Immature natural killer cell (primary cell): ENCODE measurements at regions not wholly inside any gene's neighbourhood (a gene's known extent, or its start where the extent isn't known, plus 50 kb on each side); places are given as distances from the start of the nearest gene placed in this dataset.

Source experiments
- DNase-seq, 3 donors: peaks; one replicate each; pipeline ENCODE4 v3.0.0; 2022; ENCODE audit warnings: mixed read lengths in 1 of 3
- H3K27ac Mint-ChIP-seq, 6 donors: one replicate each; pipeline ENCODE4 v1.8.0; 2020; ENCODE audit warnings: mixed read lengths in 6 of 6, mild to moderate bottlenecking in 5 of 6, inconsistent platforms in 4 of 6, moderate library complexity in 3 of 6
- H3K27me3 Mint-ChIP-seq, 3 donors: one replicate each; pipeline ENCODE4 v1.8.0; 2020 to 2021; ENCODE audit warnings: low read depth in 3 of 3, mild to moderate bottlenecking in 3 of 3, mixed read lengths in 3 of 3, moderate library complexity in 3 of 3, inconsistent platforms in 1 of 3
- H3K36me3 Mint-ChIP-seq, 3 donors: one replicate each; pipeline ENCODE4 v1.8.0; 2020; ENCODE audit warnings: mixed read lengths in 3 of 3, inconsistent platforms in 2 of 3, mild to moderate bottlenecking in 2 of 3
- H3K4me1 Mint-ChIP-seq, 2 donors: one replicate each; pipeline ENCODE4 v1.8.0; 2020; ENCODE audit warnings: inconsistent platforms in 2 of 2, mild to moderate bottlenecking in 2 of 2, mixed read lengths in 2 of 2, moderate library complexity in 1 of 2
- H3K4me3 Mint-ChIP-seq, 5 donors: one replicate each; pipeline ENCODE4 v1.8.0; 2020; ENCODE audit warnings: mild to moderate bottlenecking in 5 of 5, mixed read lengths in 5 of 5, inconsistent platforms in 3 of 5, moderate library complexity in 3 of 5
- H3K9me3 Mint-ChIP-seq, 6 donors: one replicate each; pipeline ENCODE4 v1.8.0; 2020; ENCODE audit warnings: mild to moderate bottlenecking in 6 of 6, mixed read lengths in 6 of 6, inconsistent platforms in 4 of 6, moderate library complexity in 3 of 6

DNA sequence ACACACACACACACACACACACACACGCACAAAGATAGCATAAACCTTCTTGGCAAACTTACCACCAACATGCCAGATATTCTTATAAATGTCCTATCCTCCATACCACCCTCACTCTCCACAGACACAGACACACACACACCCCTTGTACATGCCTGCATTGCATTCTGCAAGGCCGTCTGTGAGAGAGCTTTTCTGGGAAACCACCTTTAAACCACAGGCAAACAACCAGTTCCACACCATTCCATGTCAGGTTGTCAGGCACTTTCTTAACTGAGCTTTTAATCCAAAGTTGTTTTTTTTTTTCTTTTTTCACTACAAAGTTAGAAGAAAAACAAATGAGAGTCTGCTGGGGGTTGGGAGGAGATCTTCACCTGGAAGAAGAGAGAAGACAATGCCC lies 221.1 kb downstream of the C1D start:
- no peak for DNase-seq
- Mint-ChIP-seq H3K4me1 (peaks cover 0 to 8% of the 10 kb centered on the region in 2 donors), H3K27ac (no peak overlapping the region), H3K4me3 (no peak overlapping the region), H3K36me3 (no peaks in the 10 kb centered on the region), H3K9me3 (no peaks in the 10 kb centered on the region), H3K27me3 (peaks cover 0 to 12% (median 3%) of the 10 kb centered on the region in 3 donors)

DNA sequence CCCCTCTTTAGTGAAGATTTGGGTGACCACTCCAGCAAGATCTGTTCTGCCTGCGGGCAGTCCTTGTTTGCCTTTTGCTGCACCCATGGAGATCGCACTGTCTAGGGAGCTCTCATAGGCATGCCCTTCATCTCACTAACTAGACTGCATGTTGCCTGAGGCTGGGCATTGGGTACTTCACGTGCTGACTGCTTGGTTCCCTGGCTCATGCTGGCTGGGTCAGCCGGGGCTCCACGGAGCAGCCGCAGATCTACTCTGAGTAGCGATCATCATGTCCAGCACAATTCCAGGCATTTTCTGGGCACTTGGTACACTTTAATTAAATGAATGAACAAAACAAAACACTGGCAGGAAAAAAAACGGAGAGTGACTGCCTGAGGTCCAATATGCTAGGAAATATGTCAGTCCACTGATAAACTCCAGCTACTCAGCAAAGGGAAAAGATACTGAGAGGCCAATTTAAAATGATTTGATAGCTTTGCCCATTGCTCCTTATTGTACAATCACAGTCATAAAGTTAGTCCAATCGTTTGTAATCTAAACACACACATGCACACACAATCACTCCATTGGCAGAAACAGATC lies 220.3 kb downstream of the C1D start:
- Mint-ChIP-seq H3K9me3 (no peaks in the 10 kb centered on the region), H3K27ac (no peak overlapping the region), H3K4me3 (no peak overlapping the region), H3K27me3 (peaks cover 0 to 12% (median 3%) of the 10 kb centered on the region in 3 donors), H3K4me1 (peaks cover 0 to 8% of the 10 kb centered on the region in 2 donors), H3K36me3 (no peaks in the 10 kb centered on the region)
- no peak for DNase-seq

DNA sequence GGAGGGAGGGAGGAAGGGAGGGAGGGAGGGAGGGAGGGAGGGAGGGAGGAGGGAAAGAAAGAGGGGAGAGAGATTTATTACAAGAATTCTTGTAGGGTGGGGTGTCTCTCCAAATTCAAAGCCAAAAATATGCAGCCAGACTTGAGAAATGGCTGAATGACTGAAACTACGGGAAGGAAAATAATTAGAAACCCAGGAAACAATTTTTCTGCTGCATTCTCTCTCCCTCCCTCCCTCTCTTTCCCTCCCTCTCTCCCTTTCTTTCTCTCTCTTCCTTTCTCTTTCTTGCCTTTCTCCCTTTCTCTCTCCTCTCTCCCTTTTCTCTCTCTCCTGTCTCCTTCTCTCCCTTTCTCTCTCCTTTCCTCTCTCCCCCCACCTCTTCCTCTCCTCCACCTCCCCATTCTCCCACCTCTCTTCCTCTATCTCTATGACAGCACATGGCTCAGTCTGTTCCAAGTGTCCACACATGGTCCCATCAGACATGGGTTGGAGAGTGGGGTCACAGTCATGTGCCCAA lies 218.7 kb downstream of the C1D start:
- DNase-seq, result no peak
- Mint-ChIP-seq H3K4me3 (no peak overlapping the region), H3K4me1 (peaks cover 0 to 8% of the 10 kb centered on the region in 2 donors), H3K36me3 (no peaks in the 10 kb centered on the region), H3K27me3 (peaks cover 0 to 12% (median 3%) of the 10 kb centered on the region in 3 donors), H3K27ac (no peak overlapping the region), H3K9me3 (no peaks in the 10 kb centered on the region)

DNA sequence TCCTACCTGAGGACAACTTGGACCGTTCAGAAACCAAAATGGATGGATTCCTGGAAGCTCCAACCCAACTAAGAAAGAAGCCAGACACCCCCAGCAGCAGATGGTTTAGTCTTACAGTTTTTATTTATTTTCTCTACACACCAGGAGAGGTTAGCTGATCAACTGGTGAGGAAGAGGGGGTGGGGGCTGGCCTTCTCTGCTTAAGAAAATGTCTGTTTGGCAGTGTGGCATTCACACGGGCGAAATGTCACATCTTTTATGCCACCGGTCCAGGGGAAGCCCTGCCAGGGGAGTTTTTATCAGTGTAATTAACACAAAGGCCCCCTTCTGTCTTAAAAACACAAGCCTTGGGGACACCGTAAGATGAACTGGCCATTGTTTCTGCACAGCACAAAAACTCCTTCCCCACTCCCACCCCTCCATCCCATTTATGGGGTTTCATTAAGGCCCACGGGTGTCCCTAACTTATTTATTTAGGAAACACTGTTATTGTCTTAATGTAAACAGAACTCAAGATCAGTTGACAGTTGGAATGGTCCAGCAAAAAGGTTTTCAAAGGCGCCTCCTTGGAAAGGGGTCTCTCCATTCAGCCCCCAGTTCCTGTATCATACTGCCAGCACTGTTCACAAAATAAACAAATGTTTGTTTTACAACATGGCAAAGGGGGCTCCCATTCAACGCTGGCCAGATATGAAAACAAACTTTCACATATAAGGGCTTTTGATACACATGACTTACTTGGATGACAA lies 217.0 kb downstream of the C1D start:
- DNase-seq, result no peak
- Mint-ChIP-seq H3K4me3 (no peak overlapping the region), H3K27ac (no peak overlapping the region), H3K27me3 (peaks cover 0 to 12% (median 3%) of the 10 kb centered on the region in 3 donors), H3K36me3 (no peaks in the 10 kb centered on the region), H3K4me1 (no peaks in the 10 kb centered on the region), H3K9me3 (no peaks in the 10 kb centered on the region)

DNA sequence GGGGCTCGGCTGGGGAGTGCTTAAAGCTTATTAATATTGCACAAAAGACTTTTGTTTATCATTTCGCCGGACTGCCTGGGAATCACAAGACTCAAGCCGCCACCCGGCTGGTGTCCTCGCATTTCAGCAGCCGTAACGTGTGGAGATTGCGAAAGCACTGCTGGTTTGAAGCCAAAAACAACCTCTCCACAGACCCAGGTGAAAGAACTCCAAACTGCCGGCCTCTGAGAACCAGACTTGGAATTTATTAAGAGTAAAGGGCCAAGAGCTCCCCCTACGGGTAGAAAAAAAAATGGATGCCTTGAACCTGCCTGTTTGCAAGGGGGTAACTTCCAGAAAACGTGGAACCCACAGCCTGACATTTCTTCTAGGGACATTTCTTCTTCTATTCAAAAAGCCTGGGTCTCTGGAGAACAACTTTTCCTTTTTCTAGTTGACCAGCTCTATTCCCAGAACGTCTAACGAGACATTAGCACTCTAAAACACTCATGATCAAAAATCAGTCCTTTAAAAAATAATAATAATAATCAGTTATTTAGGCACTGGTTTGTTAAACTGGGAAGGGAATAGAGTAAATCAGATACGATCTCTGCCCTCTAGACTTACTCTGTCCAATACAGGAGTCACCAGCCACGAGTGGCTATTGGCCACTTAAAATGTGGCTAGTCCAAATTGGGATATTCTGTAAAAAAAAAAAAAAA lies 216.3 kb downstream of the C1D start:
- Mint-ChIP-seq H3K4me3 (peak overlapping the region in 1 of 5 donors; percentile 48), H3K36me3 (no peaks in the 10 kb centered on the region), H3K27ac (no peak overlapping the region), H3K27me3 (peaks cover 2 to 13% (median 7%) of the 10 kb centered on the region in 3 donors), H3K9me3 (no peaks in the 10 kb centered on the region), H3K4me1 (no peaks in the 10 kb centered on the region)
- peak; percentile 28 to 39 (median 31) for DNase-seq

DNA sequence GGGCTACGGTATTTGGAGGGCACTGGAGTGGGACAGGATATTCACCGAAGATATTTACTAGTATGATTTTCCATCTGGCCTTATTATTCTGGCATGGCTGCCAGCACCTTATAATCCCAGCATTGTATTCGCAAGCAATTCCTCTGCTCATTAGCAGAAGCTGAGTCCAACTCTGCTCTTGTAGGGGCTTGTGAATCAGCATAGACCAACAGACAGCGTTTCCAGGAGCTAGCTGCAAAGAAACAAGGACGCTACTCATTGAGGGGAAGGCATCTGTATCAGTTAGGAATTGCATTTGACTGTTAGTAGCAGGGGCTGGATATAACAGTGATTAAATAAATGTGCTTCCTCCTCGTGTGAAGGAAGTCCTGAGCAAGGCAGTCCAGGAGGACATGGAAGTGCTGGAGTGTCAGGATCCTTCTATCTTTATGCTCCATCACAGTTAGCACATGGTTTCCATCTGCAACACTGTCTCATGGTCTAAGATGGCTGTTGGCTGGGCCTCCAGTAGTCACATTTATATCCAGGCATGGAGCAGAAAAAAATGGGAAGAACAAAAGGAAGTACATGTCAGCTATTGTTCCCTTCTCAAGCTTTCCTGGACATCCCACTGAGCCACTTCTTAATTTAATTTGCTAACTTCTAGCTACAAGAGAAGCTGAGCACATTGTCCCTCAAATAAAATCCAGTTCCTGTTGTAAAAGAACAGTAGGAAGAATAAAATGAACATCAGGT lies 214.1 kb downstream of the C1D start:
- Mint-ChIP-seq H3K27me3 (peaks cover 2 to 15% (median 5%) of the 10 kb centered on the region in 3 donors), H3K4me3 (no peak overlapping the region), H3K27ac (no peak overlapping the region)

DNA sequence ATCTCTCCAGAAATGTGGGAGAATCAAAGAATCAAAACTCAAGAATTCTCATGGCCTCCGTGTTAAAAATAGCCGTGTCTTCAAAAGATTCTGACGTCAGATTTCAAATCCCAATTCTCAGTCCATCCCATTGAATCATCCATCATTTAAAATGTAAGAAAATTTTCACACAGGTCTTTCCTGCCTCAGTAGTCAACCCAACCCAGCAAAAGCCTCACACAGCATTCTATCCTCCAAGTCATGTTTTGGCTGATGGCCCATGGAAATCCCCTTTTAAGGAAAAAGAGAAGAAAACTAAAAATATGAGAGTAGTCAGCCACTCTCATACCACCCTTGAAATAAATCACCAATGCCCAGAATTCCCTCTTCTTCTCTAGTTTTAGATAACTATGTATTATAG lies 211.8 kb downstream of the C1D start:
- no peak overlapping the region for H3K4me3 Mint-ChIP-seq
- H3K27me3 Mint-ChIP-seq, result peaks cover 2 to 8% (median 4%) of the 10 kb centered on the region in 3 donors
- no peak overlapping the region for H3K27ac Mint-ChIP-seq
- H3K9me3 Mint-ChIP-seq, result no peaks in the 10 kb centered on the region
- H3K4me1 Mint-ChIP-seq, result no peaks in the 10 kb centered on the region
- DNase-seq, result no peak
- no peaks in the 10 kb centered on the region for H3K36me3 Mint-ChIP-seq

More for the DNA sequence above, 214.1 kb downstream of the C1D start:
- Mint-ChIP-seq H3K4me1 (no peaks in the 10 kb centered on the region), H3K36me3 (no peaks in the 10 kb centered on the region), H3K9me3 (no peaks in the 10 kb centered on the region)
- no peak for DNase-seq

DNA sequence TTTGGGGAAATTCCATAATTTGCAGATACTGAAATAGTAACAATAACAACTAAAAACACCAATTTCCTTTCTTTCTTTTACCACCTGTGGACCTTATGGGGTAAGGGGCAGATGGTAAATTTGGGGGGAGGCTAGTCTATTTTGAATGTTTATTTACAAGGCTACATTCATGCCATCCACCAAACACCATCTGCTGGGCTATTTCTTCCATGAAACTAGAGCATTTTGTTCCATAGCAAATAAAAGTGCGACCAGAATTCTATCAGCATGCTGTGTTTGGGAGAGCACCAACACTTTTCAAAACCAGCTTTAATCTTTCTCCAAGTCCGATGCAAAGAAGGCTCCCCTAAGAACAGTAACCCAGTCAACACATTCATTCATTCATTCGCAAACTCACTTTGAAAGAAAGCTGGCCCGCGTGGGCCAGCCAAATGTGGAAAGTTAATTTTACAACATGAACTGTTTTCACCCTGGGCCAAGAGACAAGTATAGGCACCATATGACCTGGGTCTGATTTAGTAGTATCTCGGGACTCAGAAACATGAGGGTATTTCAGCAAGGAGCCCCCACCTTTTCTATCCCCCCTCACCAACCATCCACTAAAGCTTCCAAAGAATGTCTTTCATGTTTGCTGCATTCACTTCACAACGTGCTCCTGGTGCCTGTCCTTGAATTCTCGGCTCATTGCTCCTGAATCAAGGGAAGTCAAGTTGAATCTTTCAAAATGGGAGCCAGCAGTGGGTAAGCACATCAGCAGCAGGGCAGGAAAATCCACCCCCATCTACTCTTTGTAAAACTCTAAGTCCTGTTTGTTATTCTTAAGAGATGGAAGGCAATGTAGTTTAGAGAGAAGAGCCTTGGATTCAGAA lies 210.6 kb downstream of the C1D start:
- no peak for DNase-seq
- H3K36me3 Mint-ChIP-seq, result no peaks in the 10 kb centered on the region
- H3K4me1 Mint-ChIP-seq, result no peaks in the 10 kb centered on the region
- H3K4me3 Mint-ChIP-seq, result no peak overlapping the region
- H3K27me3 Mint-ChIP-seq, result peaks cover 2 to 5% (median 4%) of the 10 kb centered on the region in 3 donors
- H3K9me3 Mint-ChIP-seq, result no peaks in the 10 kb centered on the region
- H3K27ac Mint-ChIP-seq, result no peak overlapping the region

DNA sequence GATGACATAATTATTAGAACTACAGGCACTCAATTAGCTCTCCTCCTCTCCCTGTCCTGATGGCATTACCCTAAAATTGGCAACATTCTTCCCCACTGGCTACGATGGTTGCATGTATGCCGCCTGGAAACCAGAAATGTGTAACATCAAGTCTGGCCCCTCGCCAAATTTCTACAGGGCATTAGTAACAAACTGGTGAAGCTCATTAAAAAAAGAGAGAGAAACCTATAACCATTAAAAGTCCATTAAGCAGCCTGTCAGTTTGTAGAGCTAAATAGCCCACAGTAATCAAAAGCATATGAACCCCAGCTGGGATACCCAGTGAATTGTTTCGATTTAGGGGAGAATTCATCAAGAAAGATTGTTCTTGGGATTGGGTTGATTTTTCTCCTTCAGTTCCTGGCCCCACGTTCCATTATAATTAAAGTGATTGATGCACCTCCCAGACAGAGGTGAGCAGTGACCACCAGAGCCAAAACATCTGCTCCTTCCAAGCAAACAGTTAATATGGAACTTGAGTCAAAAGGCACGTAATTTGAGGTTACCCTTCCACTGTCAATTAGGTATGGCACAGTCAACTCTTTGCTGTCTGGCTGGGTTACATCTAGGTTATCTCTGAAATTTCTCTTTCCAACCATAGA lies 208.6 kb downstream of the C1D start:
- H3K9me3 Mint-ChIP-seq, result no peaks in the 10 kb centered on the region
- H3K27ac Mint-ChIP-seq, result no peak overlapping the region
- no peak overlapping the region for H3K4me3 Mint-ChIP-seq
- peaks cover 2 to 5% (median 4%) of the 10 kb centered on the region in 3 donors for H3K27me3 Mint-ChIP-seq
- H3K36me3 Mint-ChIP-seq, result no peaks in the 10 kb centered on the region
- no peaks in the 10 kb centered on the region for H3K4me1 Mint-ChIP-seq
- no peak for DNase-seq

DNA sequence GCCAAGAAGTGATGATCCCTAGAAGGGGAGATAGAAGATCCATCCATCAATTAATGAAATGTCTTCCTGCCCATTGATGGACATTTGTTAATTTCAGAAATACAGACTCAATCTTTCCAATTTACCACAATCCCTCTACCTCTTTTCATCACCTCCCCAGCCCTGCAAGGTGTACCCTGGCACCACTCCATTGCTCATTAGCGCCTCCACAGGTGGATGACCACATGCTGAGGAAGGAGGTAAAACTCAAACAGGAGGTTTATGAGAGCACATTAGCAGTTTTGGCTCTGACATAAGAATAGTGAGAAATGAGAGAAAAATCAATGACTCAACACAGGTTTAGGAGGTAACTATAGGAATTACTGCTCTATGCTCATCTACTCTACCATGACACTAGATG lies 208.0 kb downstream of the C1D start:
- H3K27ac Mint-ChIP-seq, result no peak overlapping the region
- no peaks in the 10 kb centered on the region for H3K9me3 Mint-ChIP-seq
- no peaks in the 10 kb centered on the region for H3K36me3 Mint-ChIP-seq
- no peaks in the 10 kb centered on the region for H3K4me1 Mint-ChIP-seq
- no peak for DNase-seq
- no peak overlapping the region for H3K4me3 Mint-ChIP-seq
- H3K27me3 Mint-ChIP-seq, result peaks cover 2 to 5% (median 4%) of the 10 kb centered on the region in 3 donors

DNA sequence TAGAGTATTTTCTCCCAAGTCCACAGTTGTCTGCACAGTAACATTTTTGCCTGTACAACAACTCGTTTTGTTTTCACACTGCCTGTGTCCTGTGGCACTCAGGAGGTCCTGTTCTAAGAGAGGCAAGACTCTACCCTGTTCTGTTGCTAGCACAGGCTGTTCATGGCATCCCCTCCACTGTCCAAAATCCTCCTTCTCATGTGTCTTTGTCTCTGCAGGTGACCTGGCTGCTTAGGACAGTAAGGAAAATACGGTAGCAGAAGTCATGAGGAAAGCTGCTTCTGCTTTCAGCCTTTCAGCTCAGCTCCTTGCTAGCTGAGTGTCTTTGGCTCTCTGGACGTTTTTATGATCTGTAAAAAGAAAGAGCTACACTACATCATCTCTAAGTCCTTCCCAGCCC lies 205.9 kb downstream of the C1D start:
- Mint-ChIP-seq H3K9me3 (no peaks in the 10 kb centered on the region), H3K27ac (no peak overlapping the region), H3K27me3 (peaks cover 0 to 3% (median 2%) of the 10 kb centered on the region in 3 donors), H3K4me3 (no peak overlapping the region), H3K36me3 (no peaks in the 10 kb centered on the region), H3K4me1 (no peaks in the 10 kb centered on the region)
- no peak for DNase-seq

DNA sequence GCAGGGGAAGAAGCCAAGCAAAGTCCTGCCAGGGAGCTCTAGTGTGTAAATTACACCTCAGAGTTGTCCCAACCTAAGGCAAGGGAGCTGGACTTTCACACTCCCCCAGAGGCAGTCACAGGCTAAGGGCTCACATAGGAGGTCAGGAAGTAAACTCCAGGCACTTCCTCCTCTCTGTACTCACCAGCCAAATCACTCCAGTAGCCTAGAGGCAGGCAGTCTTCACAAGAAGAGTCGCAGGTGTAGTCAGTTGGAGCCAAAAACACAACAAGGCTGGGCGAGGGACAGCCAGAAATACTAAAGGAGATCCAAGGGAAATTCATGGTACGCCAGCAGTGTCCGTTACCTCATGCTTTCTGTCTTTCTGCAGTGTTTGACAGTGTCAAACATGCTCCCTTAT lies 205.0 kb downstream of the C1D start:
- DNase-seq, result no peak

More for the DNA sequence above, 205.0 kb downstream of the C1D start:
- Mint-ChIP-seq H3K4me1 (no peaks in the 10 kb centered on the region), H3K36me3 (no peaks in the 10 kb centered on the region), H3K27ac (no peak overlapping the region), H3K4me3 (no peak overlapping the region), H3K9me3 (no peaks in the 10 kb centered on the region), H3K27me3 (peaks cover 0 to 3% (median 2%) of the 10 kb centered on the region in 3 donors)
